ENCODE measurements at regions not wholly inside any gene's neighbourhood (a gene's known extent, or its start where the extent isn't known, plus 50 kb on each side); places are given as distances from the start of the nearest gene placed in this dataset.

GRCh38 chr5:143541943-143542797 is 138.7 kb upstream of the NR3C1 start:
- Histone ChIP-seq H3K4me1 (no peaks in the 10 kb centered on the region), H3K27me3 (replicated peaks in 1 of 7) (no peaks in the 10 kb centered on the region), H3K27ac (no peak overlapping the region), H3K4me3 (no peak overlapping the region), H3K9me3 (peaks cover 0 to 24% (median 16%) of the 10 kb centered on the region in 8 donors), H3K36me3 (no peaks in the 10 kb centered on the region)
- intact Hi-C loops (cut with DNase I; ENCODE audit: low total_unique reads) = no loop called here
- 70 to 73% (median 70%) methylated on average over 6 of the region's 6 CpGs for WGBS, 5 donors
- no peak for DNase-seq
- TF ChIP-seq POLR2AphosphoS5 (IDR thresholded peaks at IDR 0.05) = no peak

- Histone ChIP-seq H3K4me3 (no peak overlapping the region), H3K36me3 (no peaks in the 10 kb centered on the region), H3K27me3 (replicated peaks in 1 of 7) (no peaks in the 10 kb centered on the region), H3K27ac (no peak overlapping the region), H3K9me3 (peaks cover 0 to 20% (median 15%) of the 10 kb centered on the region in 8 donors), H3K4me1 (no peaks in the 10 kb centered on the region)
- DNase-seq = no peak
- TF ChIP-seq POLR2AphosphoS5 (IDR thresholded peaks at IDR 0.05) = no peak
- intact Hi-C loops (cut with DNase I; ENCODE audit: low total_unique reads) = no loop called here
Measured at GRCh38 chr5:143539742-143540141, 136.3 kb upstream of the NR3C1 start.

- WGBS, 5 donors = 94 to 98% (median 96%) methylated on average over 2 of the region's 2 CpGs
- Histone ChIP-seq H3K4me3 (no peak overlapping the region), H3K9me3 (peaks cover 0 to 20% (median 15%) of the 10 kb centered on the region in 8 donors), H3K36me3 (no peaks in the 10 kb centered on the region), H3K27me3 (replicated peaks in 1 of 7) (no peaks in the 10 kb centered on the region), H3K27ac (no peak overlapping the region), H3K4me1 (no peaks in the 10 kb centered on the region)
- DNase-seq = no peak
- intact Hi-C loops (cut with DNase I; ENCODE audit: low total_unique reads) = no loop called here
- no peak for TF ChIP-seq POLR2AphosphoS5 (IDR thresholded peaks at IDR 0.05)
Measured at GRCh38 chr5:143537056-143537455, 133.6 kb upstream of the NR3C1 start.

GRCh38 chr5:143536364-143536763 is 132.9 kb upstream of the NR3C1 start:
- Histone ChIP-seq H3K9me3 (peaks cover 0 to 20% (median 15%) of the 10 kb centered on the region in 8 donors), H3K4me1 (no peaks in the 10 kb centered on the region), H3K4me3 (no peak overlapping the region), H3K36me3 (no peaks in the 10 kb centered on the region), H3K27ac (no peak overlapping the region), H3K27me3 (replicated peaks in 1 of 7) (no peaks in the 10 kb centered on the region)
- no peak for DNase-seq
- 74 to 99% (median 96%) methylated on average over 3 of the region's 3 CpGs for WGBS, 5 donors
- TF ChIP-seq POLR2AphosphoS5 (IDR thresholded peaks at IDR 0.05) (no peak), POLR2A (IDR thresholded peaks at IDR 0.05) (no peak), CTCF (IDR thresholded peaks at IDR 0.05 in 8 of 11, conservative IDR thresholded peaks at IDR 0.05 in 3 of 11) (no peak)
- intact Hi-C loops (cut with DNase I; ENCODE audit: low total_unique reads) = no loop called here

GRCh38 chr5:143534761-143535154 is 131.3 kb upstream of the NR3C1 start:
- H3K4me3 ChIP-seq = no peak overlapping the region
- no peaks in the 10 kb centered on the region for H3K36me3 ChIP-seq
- no peak for DNase-seq
- H3K27ac ChIP-seq = no peak overlapping the region
- no peaks in the 10 kb centered on the region for H3K27me3 ChIP-seq (replicated peaks in 1 of 7)
- TF ChIP-seq POLR2AphosphoS5 (IDR thresholded peaks at IDR 0.05) = no peak
- TF ChIP-seq CTCF (IDR thresholded peaks at IDR 0.05 in 8 of 11, conservative IDR thresholded peaks at IDR 0.05 in 3 of 11) = no peak
- TF ChIP-seq POLR2A (IDR thresholded peaks at IDR 0.05) = no peak
- peaks cover 0 to 17% (median 14%) of the 10 kb centered on the region in 8 donors for H3K9me3 ChIP-seq
- intact Hi-C loops (cut with DNase I; ENCODE audit: low total_unique reads) = no loop called here
- no peaks in the 10 kb centered on the region for H3K4me1 ChIP-seq
- 91 to 96% (median 94%) methylated on average over 6 of the region's 6 CpGs for whole genome bisulfite sequencing, 5 donors

Data from spleen (tissue), 11 donors.